ENCODE measurements at regions not wholly inside any gene's neighbourhood (a gene's known extent, or its start where the extent isn't known, plus 50 kb on each side); places are given as distances from the start of the nearest gene placed in this dataset.
"Not testable (repeated sequence)": the region's sequence is repeated elsewhere in the genome, so short reads cannot be mapped to it uniquely, and the experiment has no call there.

GRCh38 chr10:42235736-42236135 lies 402.6 kb downstream of the ZNF33B start:
- not testable (repeated sequence) for TF ChIP-seq CTCF (conservative IDR thresholded peaks at IDR 0.05 in 1 of 2, IDR thresholded peaks at IDR 0.05 in 1 of 2; ENCODE audit: low read depth in 1 of 2, low read length in 2 of 2); EZH2 (IDR thresholded peaks at IDR 0.05; ENCODE audit: low read length, missing control alignments)

All from fibroblast of lung (primary cell).